AG09309 (cell line): ENCODE measurements at regions not wholly inside any gene's neighbourhood (a gene's known extent, or its start where the extent isn't known, plus 50 kb on each side); places are given as distances from the start of the nearest gene placed in this dataset.

Source experiments
- DNase-seq: peaks from one replicate; pipeline ENCODE4 v3.0.0-alpha.2; 2010; ENCODE audit warnings: low read depth
- H3K4me3 ChIP-seq: 2 replicates; pipeline ENCODE4 v1.5.1; 2011; ENCODE audit warnings: mild to moderate bottlenecking, low read depth, low read length, moderate library complexity; ENCODE audit not compliant: control insufficient read depth
- TF ChIP-seq, protein P1 (sequence below): IDR thresholded peaks from 2 replicates; pipeline ENCODE4 v1.5.1; 2011; ENCODE audit warnings: mild to moderate bottlenecking, low read depth, low read length, inconsistent platforms; ENCODE audit not compliant: insufficient read depth, control insufficient read depth; ENCODE audit errors: missing control alignments

- no peak overlapping the region for H3K4me3 ChIP-seq
- TF ChIP-seq, protein P1, sequence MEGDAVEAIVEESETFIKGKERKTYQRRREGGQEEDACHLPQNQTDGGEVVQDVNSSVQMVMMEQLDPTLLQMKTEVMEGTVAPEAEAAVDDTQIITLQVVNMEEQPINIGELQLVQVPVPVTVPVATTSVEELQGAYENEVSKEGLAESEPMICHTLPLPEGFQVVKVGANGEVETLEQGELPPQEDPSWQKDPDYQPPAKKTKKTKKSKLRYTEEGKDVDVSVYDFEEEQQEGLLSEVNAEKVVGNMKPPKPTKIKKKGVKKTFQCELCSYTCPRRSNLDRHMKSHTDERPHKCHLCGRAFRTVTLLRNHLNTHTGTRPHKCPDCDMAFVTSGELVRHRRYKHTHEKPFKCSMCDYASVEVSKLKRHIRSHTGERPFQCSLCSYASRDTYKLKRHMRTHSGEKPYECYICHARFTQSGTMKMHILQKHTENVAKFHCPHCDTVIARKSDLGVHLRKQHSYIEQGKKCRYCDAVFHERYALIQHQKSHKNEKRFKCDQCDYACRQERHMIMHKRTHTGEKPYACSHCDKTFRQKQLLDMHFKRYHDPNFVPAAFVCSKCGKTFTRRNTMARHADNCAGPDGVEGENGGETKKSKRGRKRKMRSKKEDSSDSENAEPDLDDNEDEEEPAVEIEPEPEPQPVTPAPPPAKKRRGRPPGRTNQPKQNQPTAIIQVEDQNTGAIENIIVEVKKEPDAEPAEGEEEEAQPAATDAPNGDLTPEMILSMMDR: no peak
- no peak for DNase-seq
Measured at GRCh38 chr10:84571146-84571545, 242.8 kb downstream of the CCSER2 start.

GRCh38 chr10:84574102-84574501 is 245.7 kb downstream of the CCSER2 start:
- no peak for DNase-seq
- TF ChIP-seq, protein P1: peak; percentile 1
- H3K4me3 ChIP-seq: no peak overlapping the region

- TF ChIP-seq, protein P1: no peak
Measured at GRCh38 chr10:84581976-84582375, 253.6 kb downstream of the CCSER2 start.

DNA sequence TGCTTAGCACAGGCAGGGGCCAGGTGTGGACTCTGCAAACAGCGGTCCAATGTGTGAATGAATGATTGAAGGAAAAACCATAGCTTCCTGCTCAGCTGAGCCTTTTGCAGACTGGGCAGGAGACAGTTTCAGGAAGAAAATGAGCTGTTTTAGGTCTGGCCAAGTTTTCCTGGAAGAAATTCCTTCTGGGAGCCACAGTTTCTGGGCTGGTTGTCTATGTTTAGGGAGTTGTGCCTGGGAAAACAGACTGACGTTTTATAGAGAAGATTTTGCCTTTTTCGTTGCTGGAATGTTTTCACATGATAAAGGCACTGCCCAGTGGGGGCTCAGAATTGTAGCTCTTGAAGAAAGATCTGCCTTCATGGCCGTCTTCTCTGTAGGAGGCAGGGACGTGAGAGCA is 255.1 kb downstream of the CCSER2 start:
- TF ChIP-seq, protein P1: no peak
- no peak for DNase-seq
- no peak overlapping the region for H3K4me3 ChIP-seq

More at GRCh38 chr10:84581976-84582375, 253.6 kb downstream of the CCSER2 start:
- DNase-seq: no peak
- H3K4me3 ChIP-seq: no peak overlapping the region

GRCh38 chr10:84587789-84588188 is 259.4 kb downstream of the CCSER2 start:
- TF ChIP-seq, protein P1: no peak
- H3K4me3 ChIP-seq: no peak overlapping the region
- no peak for DNase-seq

DNA sequence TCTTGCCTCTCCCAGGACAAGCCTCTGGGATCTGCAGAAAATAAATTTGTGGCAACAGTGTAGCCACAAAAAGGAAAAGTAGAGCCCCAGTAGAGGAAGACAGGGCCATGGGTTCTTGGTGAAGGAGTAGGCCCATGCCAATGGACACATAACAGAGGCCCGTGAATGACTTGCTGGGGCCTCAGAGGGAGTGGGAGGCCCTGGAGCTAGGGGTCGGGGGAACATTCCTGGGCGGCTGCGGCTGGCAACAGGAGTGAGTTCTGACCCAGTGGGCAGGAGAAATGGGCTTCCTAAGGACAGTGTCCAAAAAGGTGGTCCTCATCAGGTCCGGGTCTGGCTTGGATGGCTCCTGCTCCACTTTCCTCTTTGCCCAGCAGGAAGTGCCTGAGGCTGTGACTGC is 260.0 kb downstream of the CCSER2 start:
- TF ChIP-seq, protein P1: no peak
- no peak for DNase-seq
- no peak overlapping the region for H3K4me3 ChIP-seq

DNA sequence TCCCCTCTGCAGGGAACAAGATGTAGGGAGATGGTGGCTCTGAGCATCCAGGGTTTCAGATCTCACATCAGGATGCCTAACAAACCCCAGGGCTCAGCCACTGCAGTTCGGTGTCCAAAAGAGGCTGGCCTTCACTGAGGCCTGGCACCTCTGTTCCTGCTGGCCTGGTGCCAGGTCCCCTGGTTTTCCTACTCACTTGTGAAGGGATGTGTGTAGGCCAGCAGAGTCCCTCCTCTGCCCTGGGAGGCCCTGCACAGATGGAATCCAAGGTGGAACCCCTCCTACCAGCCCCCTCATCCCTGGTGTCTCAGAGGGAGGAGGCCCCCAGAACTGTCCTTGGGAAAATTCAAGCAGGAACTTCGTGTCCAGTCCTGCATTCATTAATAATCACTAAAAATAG is 260.6 kb downstream of the CCSER2 start:
- H3K4me3 ChIP-seq: no peak overlapping the region
- TF ChIP-seq, protein P1: no peak
- no peak for DNase-seq
